NB4 (cell line): ENCODE measurements at regions not wholly inside any gene's neighbourhood (a gene's known extent, or its start where the extent isn't known, plus 50 kb on each side); places are given as distances from the start of the nearest gene placed in this dataset.

Experiments
- DNase-seq: peaks from one replicate; pipeline ENCODE4 v3.0.0; 2010; ENCODE audit warnings: low read depth
- H3K4me3 ChIP-seq: one replicate; pipeline ENCODE4 v1.5.1; 2011; ENCODE audit warnings: mild to moderate bottlenecking, low read depth, low read length, moderate library complexity
- MAX ChIP-seq: IDR thresholded peaks from 2 replicates; pipeline ENCODE4 v1.6.1; 2011; ENCODE audit warnings: low read depth, low read length
- MYC ChIP-seq: IDR thresholded peaks from 2 replicates; pipeline ENCODE4 v1.6.1; 2011; ENCODE audit warnings: low read depth, low read length
- POLR2A ChIP-seq: IDR thresholded peaks from 2 replicates; pipeline ENCODE4 v1.6.1; 2011; ENCODE audit warnings: mild to moderate bottlenecking; ENCODE audit not compliant: insufficient read length; ENCODE audit errors: extremely low read depth
- TF ChIP-seq, protein P1 (sequence below): IDR thresholded peaks from one replicate; pipeline ENCODE4 v1.5.1; 2012; ENCODE audit warnings: low read depth, low read length

DNA sequence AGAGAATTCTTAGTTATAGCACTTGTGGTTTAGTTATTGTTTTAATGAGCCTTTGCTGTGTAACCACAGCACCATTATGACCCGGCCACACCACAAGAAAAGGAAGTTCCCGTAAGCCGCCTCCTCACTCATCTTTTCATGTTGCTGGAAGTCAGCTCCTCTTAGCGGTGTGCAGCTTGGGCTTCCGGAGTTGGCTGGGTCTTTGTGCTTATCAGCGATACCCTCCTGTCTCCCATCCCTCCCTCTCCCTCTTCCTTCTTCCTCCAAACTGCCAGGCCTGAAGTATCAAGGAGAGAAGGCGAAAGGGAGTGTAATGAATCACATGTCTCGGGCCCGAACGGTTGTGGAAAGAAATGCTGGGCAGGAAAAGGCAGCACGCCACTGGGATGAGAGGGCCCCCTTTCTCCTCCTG, 353.5 kb downstream of the MCTP2 start:
- TF ChIP-seq MYC (peak; percentile 67; the same call in 1 of the 2 replicates), MAX (peak; percentile 16; the same call in 1 of the 2 replicates)
- TF ChIP-seq, protein P1, sequence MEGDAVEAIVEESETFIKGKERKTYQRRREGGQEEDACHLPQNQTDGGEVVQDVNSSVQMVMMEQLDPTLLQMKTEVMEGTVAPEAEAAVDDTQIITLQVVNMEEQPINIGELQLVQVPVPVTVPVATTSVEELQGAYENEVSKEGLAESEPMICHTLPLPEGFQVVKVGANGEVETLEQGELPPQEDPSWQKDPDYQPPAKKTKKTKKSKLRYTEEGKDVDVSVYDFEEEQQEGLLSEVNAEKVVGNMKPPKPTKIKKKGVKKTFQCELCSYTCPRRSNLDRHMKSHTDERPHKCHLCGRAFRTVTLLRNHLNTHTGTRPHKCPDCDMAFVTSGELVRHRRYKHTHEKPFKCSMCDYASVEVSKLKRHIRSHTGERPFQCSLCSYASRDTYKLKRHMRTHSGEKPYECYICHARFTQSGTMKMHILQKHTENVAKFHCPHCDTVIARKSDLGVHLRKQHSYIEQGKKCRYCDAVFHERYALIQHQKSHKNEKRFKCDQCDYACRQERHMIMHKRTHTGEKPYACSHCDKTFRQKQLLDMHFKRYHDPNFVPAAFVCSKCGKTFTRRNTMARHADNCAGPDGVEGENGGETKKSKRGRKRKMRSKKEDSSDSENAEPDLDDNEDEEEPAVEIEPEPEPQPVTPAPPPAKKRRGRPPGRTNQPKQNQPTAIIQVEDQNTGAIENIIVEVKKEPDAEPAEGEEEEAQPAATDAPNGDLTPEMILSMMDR = no peak
- H3K4me3 ChIP-seq = no peak overlapping the region
- peak; percentile 95 for DNase-seq

DNA sequence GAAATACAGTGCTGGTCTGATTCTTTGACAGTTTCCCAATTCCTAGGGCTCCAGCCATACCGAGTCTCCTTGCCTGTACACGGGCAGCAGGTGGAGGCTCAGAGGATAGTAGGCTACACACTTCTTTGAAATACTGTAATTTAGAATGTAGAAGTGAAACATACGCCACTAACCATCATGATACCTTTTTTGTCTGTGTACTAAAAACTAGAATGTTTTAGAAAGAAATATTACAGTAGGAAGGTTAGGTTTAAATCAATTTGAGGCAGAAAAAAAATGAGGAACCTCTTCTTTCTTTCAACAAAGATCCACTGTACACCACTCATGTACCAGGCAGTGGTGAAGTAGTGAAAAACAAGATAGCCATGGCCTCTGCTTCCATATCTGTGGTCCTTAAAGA, 354.7 kb downstream of the MCTP2 start:
- TF ChIP-seq MAX (no peak), POLR2A (no peak), MYC (no peak)
- TF ChIP-seq, protein P1 = no peak
- DNase-seq = no peak
- H3K4me3 ChIP-seq = no peak overlapping the region

DNA sequence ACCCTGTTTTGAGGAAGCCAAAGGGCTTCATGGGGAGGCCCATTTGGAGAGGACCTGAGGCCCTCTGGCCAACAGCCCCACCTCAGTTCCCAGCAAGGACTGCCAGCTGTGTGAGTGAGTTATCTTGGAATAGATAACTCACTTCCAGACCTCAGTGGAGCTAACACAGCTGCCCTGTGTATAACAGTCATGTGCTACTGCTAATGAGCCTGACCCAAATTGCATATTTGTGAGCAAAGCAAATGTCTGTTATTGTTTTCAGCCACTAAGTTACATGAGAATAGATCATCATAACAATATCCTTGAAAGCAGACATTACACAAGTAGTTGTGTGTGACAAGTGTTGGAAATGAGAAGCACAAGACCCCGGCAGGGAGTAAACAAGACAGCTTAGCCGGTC, 355.8 kb downstream of the MCTP2 start:
- DNase-seq = no peak
- no peak overlapping the region for H3K4me3 ChIP-seq
- TF ChIP-seq MYC (no peak), POLR2A (no peak), MAX (no peak)
- TF ChIP-seq, protein P1 = no peak

DNA sequence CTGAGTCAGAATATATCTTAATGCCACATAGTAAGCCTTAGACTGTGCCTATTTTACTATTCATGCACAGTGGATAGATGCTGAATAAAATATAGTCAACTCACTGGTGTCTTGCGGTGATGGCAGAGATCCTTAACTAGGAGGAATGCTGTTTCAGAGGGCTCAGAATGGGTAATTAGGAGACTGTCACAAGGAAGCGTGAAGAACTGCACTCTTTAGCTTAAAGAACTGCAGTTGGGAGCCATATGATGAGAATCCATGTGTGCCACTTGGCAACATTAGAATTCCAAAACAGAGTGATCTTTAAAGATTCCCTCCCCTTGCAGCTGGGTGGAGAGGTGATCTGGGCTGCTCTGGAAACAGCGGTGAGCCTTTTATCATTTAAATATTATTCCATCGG, 357.6 kb downstream of the MCTP2 start:
- no peak for DNase-seq
- no peak for TF ChIP-seq MYC
- TF ChIP-seq, protein P1 = no peak
- no peak overlapping the region for H3K4me3 ChIP-seq

DNA sequence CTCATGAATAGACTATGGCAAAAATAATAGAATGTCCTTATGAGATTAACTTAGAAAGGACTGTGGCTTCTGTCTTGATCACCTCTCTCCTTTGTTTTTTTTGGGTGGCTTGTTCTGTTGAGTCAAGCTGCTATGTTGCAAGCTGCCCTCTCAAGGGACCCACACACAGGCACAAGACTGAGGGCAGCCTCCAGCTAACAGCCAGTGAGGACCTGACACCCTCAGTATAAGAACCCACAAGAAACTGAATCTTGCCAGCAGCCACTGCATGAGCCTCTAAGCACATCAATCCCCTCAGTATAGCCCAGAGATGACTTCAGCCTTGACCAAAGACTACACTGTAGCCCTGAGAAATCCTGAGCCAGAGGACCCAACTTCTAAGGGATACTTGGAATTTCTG, 361.1 kb downstream of the MCTP2 start:
- TF ChIP-seq POLR2A = no peak
- peak; percentile 82 for DNase-seq
- H3K4me3 ChIP-seq = no peak overlapping the region

GRCh38 chr15:94596707-94597106, 365.3 kb downstream of the MCTP2 start:
- DNase-seq = no peak
- TF ChIP-seq, protein P1 = no peak
- TF ChIP-seq MYC = no peak
- TF ChIP-seq MAX = no peak
- TF ChIP-seq POLR2A = no peak
- H3K4me3 ChIP-seq = no peak overlapping the region
